ENCODE measurements at regions not wholly inside any gene's neighbourhood (a gene's known extent, or its start where the extent isn't known, plus 50 kb on each side); places are given as distances from the start of the nearest gene placed in this dataset.
A peak's percentile ranks its signal among the peaks of the same experiment; 100 is the strongest.
"Not testable (repeated sequence)": the region's sequence is repeated elsewhere in the genome, so short reads cannot be mapped to it uniquely, and the experiment has no call there.

- H3K9me3 ChIP-seq (ENCODE audit: low read depth, low read length, poor library complexity, severe bottlenecking) = peaks cover 3% of the 10 kb centered on the region
- TF ChIP-seq, protein P1, sequence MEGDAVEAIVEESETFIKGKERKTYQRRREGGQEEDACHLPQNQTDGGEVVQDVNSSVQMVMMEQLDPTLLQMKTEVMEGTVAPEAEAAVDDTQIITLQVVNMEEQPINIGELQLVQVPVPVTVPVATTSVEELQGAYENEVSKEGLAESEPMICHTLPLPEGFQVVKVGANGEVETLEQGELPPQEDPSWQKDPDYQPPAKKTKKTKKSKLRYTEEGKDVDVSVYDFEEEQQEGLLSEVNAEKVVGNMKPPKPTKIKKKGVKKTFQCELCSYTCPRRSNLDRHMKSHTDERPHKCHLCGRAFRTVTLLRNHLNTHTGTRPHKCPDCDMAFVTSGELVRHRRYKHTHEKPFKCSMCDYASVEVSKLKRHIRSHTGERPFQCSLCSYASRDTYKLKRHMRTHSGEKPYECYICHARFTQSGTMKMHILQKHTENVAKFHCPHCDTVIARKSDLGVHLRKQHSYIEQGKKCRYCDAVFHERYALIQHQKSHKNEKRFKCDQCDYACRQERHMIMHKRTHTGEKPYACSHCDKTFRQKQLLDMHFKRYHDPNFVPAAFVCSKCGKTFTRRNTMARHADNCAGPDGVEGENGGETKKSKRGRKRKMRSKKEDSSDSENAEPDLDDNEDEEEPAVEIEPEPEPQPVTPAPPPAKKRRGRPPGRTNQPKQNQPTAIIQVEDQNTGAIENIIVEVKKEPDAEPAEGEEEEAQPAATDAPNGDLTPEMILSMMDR (conservative IDR thresholded peaks at IDR 0.05; ENCODE audit: low read depth, low read length) = no peak
- no peak for TF ChIP-seq EZH2 (IDR thresholded peaks at IDR 0.05; ENCODE audit: borderline replicate concordance, low read depth, low read length, poor library complexity, severe bottlenecking)
- CTCF ChIA-PET = no interaction called here
- POLR2A ChIA-PET (ENCODE audit: low non-redundant PET) = no interaction called here
- H3K4me3 ChIP-seq (ENCODE audit: low read depth, low read length, poor library complexity, severe bottlenecking) = no peak overlapping the region
- intact Hi-C loops (cut with micrococcal nuclease; ENCODE audit: unreplicated experiment) = no loop called here
- H3K36me3 ChIP-seq (ENCODE audit: insufficient read depth, low read length, poor library complexity, severe bottlenecking) = no peaks in the 10 kb centered on the region
- no peaks in the 10 kb centered on the region for H3K4me1 ChIP-seq (ENCODE audit: insufficient read depth, low read length, poor library complexity, severe bottlenecking)
- H3K27ac ChIP-seq (ENCODE audit: low read depth, low read length, poor library complexity, severe bottlenecking) = no peak overlapping the region
- H3K27me3 ChIP-seq (replicated peaks; ENCODE audit: insufficient read depth, low read depth, low read length, poor library complexity) = no peaks in the 10 kb centered on the region
- BruUV-seq (replicated peaks) = no TSS peak
- DNase-seq (ENCODE audit: low spot score) = no peak
Measured at GRCh38 chr2:168330624-168331423, 83.4 kb upstream of the STK39 start.

DNA sequence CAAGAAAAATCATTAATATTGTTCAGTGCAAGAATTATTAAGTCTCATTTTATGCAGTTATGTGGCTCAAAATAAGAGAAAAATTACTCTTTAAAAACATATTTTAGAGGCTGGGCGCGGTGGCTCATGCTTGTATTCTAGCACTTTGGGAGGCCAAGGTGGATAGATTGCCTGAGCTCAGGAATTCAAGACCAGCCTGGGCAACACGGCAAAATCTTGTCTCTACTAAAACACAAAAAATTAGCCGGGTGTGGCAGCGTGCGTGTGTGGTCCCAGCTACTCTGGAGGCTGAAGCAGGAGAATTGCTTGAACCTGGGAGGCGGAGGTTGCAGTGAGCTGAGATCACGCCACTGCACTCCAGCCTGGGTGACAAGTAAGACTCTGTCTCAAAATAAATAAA lies 87.9 kb upstream of the STK39 start:
- intact Hi-C loops (cut with micrococcal nuclease; ENCODE audit: unreplicated experiment); BruUV-seq (replicated peaks); POLR2A ChIA-PET (ENCODE audit: low non-redundant PET); H3K36me3 ChIP-seq (ENCODE audit: insufficient read depth, low read length, poor library complexity, severe bottlenecking); H3K27me3 ChIP-seq (replicated peaks; ENCODE audit: insufficient read depth, low read depth, low read length, poor library complexity); H3K4me1 ChIP-seq (ENCODE audit: insufficient read depth, low read length, poor library complexity, severe bottlenecking); H3K27ac ChIP-seq (ENCODE audit: low read depth, low read length, poor library complexity, severe bottlenecking); H3K4me3 ChIP-seq (ENCODE audit: low read depth, low read length, poor library complexity, severe bottlenecking); CTCF ChIA-PET; DNase-seq (ENCODE audit: low spot score); H3K9me3 ChIP-seq (ENCODE audit: low read depth, low read length, poor library complexity, severe bottlenecking): not testable (repeated sequence)

- intact Hi-C loops (cut with micrococcal nuclease; ENCODE audit: unreplicated experiment) = no loop called here
Measured at GRCh38 chr2:168336786-168337388, 89.5 kb upstream of the STK39 start.

More at GRCh38 chr2:168336786-168337388, 89.5 kb upstream of the STK39 start:
- Histone ChIP-seq H3K4me3 (ENCODE audit: low read depth, low read length, poor library complexity, severe bottlenecking) (no peak overlapping the region), H3K9me3 (ENCODE audit: low read depth, low read length, poor library complexity, severe bottlenecking) (no peaks in the 10 kb centered on the region), H3K36me3 (ENCODE audit: insufficient read depth, low read length, poor library complexity, severe bottlenecking) (no peaks in the 10 kb centered on the region), H3K27me3 (replicated peaks; ENCODE audit: insufficient read depth, low read depth, low read length, poor library complexity) (no peaks in the 10 kb centered on the region), H3K4me1 (ENCODE audit: insufficient read depth, low read length, poor library complexity, severe bottlenecking) (no peaks in the 10 kb centered on the region), H3K27ac (ENCODE audit: low read depth, low read length, poor library complexity, severe bottlenecking) (no peak overlapping the region)
- ChIA-PET POLR2A (ENCODE audit: low non-redundant PET) (no interaction called here), CTCF (no interaction called here)
- DNase-seq (ENCODE audit: low spot score) = no peak
- TF ChIP-seq EZH2 (IDR thresholded peaks at IDR 0.05; ENCODE audit: borderline replicate concordance, low read depth, low read length, poor library complexity, severe bottlenecking) = no peak
- TF ChIP-seq, protein P1 (conservative IDR thresholded peaks at IDR 0.05; ENCODE audit: low read depth, low read length) = peak; percentile 44
- BruUV-seq (replicated peaks) = no TSS peak

Data from A673 (cell line).